Adrenal gland (tissue), 5 donors: ENCODE measurements at regions not wholly inside any gene's neighbourhood (a gene's known extent, or its start where the extent isn't known, plus 50 kb on each side); places are given as distances from the start of the nearest gene placed in this dataset.

Experiments
- CTCF ChIP-seq, 6 experiments: fragments of 450-650 bp in 4 of 6; fragments of 200-600 bp in 2 of 6; sonication (generic) in 1 of 6; IDR thresholded peaks; 1 replicate in 5 of 6; 2 replicates in 1 of 6; pipeline versions ENCODE4 v1.5.1 to v1.8.0; 2016 to 2021; ENCODE audit warnings: antibody characterized with exemption in 6 of 6, mild to moderate bottlenecking in 2 of 6, moderate library complexity in 1 of 6
- POLR2A ChIP-seq, 2 donors: fragments of 450-650 bp; IDR thresholded peaks; one replicate each; pipeline ENCODE4 v1.6.1; 2017; ENCODE audit warnings: antibody characterized with exemption in 2 of 2, mild to moderate bottlenecking in 2 of 2, moderate library complexity in 1 of 2
- donor health status: DM: no; HTN: no; CAD: no.

GRCh38 chr13:61276401-61276800, 139.2 kb downstream of the PCDH20 start:
- no peak for TF ChIP-seq CTCF (IDR thresholded peaks at IDR 0.05)
- no peak for TF ChIP-seq POLR2A (IDR thresholded peaks at IDR 0.05)
